ENCODE measurements at regions not wholly inside any gene's neighbourhood (a gene's known extent, or its start where the extent isn't known, plus 50 kb on each side); places are given as distances from the start of the nearest gene placed in this dataset.

GRCh38 chr16:50988441-50988840, 162.6 kb downstream of the SALL1 start:
- ChIA-PET POLR2A (ENCODE audit: partially characterized antibody) (no interaction called here), CTCF (ENCODE audit: partially characterized antibody) (interaction anchor here (0.6 to 0.9 kb wide), 2 partner anchors 14 to 61 kb away, joined by 3 to 4 read pairs; no protein-coding TSS in a partner anchor)
- Histone ChIP-seq H2BK5ac (ENCODE audit: low read depth, low read length) (no peak overlapping the region), H2BK12ac (ENCODE audit: low read depth, low read length) (no peak overlapping the region), H3K4me3 (ENCODE audit: extremely low read depth in 1 of 4, insufficient read depth in 2 of 4, low read depth in 3 of 4, low read length in 4 of 4) (no peak overlapping the region), H3K4me1 (replicated peaks in 1 of 4; ENCODE audit: control insufficient read depth in 3 of 4, insufficient read depth in 4 of 4, low read length in 3 of 4) (no peaks in the 10 kb centered on the region), H3K79me1 (ENCODE audit: low read depth, low read length) (no peaks in the 10 kb centered on the region), H2AK5ac (ENCODE audit: low read depth, low read length) (no peak overlapping the region), H3K23ac (ENCODE audit: insufficient read length) (no peak overlapping the region), H2BK15ac (ENCODE audit: low read length) (no peak overlapping the region), H3K79me2 (ENCODE audit: control insufficient read depth in 1 of 2, insufficient read depth in 2 of 2, low read length in 2 of 2) (no peaks in the 10 kb centered on the region), H3K23me2 (ENCODE audit: low read depth, low read length) (no peaks in the 10 kb centered on the region), H3K27me3 (replicated peaks in 1 of 4; ENCODE audit: control insufficient read depth in 3 of 4, extremely low read depth in 1 of 4, insufficient read depth in 3 of 4, low read length in 3 of 4) (no peaks in the 10 kb centered on the region), H3K56ac (replicated peaks; ENCODE audit: insufficient read length, low read depth, low read length) (no peak overlapping the region), H3K4ac (replicated peaks; ENCODE audit: insufficient read length, low read depth, low read length) (no peak overlapping the region), H3K27ac (ENCODE audit: low read depth, low read length) (no peak overlapping the region), H4K5ac (ENCODE audit: insufficient read length, low read depth, low read length) (no peak overlapping the region), H3K4me2 (ENCODE audit: insufficient read depth in 1 of 2, low read depth in 2 of 2, low read length in 2 of 2) (no peak overlapping the region), H3K9me3 (ENCODE audit: insufficient read depth in 2 of 2, low read depth in 1 of 2, low read length in 1 of 2) (no peaks in the 10 kb centered on the region), H3K9ac (replicated peaks in 1 of 4; ENCODE audit: extremely low read depth in 1 of 4, low read depth in 3 of 4, low read length in 3 of 4) (no peak overlapping the region), H3K36me3 (ENCODE audit: control insufficient read depth in 2 of 4, insufficient read depth in 4 of 4, low read length in 3 of 4) (no peaks in the 10 kb centered on the region), H2BK120ac (replicated peaks; ENCODE audit: low read depth, low read length) (no peak overlapping the region), H2BK20ac (ENCODE audit: low read length) (no peak overlapping the region), H4K91ac (replicated peaks; ENCODE audit: insufficient read length, low read length) (no peak overlapping the region), H3K14ac (ENCODE audit: insufficient read length) (no peak overlapping the region), H4K20me1 (replicated peaks in 1 of 2; ENCODE audit: control insufficient read depth in 1 of 2, insufficient read depth in 2 of 2, low read length in 2 of 2) (no peaks in the 10 kb centered on the region), H2AFZ (ENCODE audit: low read length) (no peak overlapping the region), H4K8ac (ENCODE audit: extremely low read depth, insufficient read depth, low read length) (no peak overlapping the region), H3K18ac (ENCODE audit: extremely low read depth, low read length) (no peak overlapping the region)
- no peak for TF ChIP-seq EP300 (IDR thresholded peaks at IDR 0.05; ENCODE audit: borderline replicate concordance in 1 of 2, low read depth in 2 of 2, low read length in 2 of 2)
- no peak for TF ChIP-seq TCF12 (IDR thresholded peaks at IDR 0.05; ENCODE audit: low read depth, low read length)
- no peak for TF ChIP-seq CHD2 (IDR thresholded peaks at IDR 0.05; ENCODE audit: low read length)
- TF ChIP-seq ATF3 (IDR thresholded peaks at IDR 0.05; ENCODE audit: insufficient read depth, low read depth, low read length), result no peak
- no peak for FAIRE-seq
- no peak for DNase-seq (ENCODE audit: low read depth in 1 of 2, low spot score in 2 of 2)
- WGBS, 2 experiments (ENCODE audit: extremely low coverage in 1 of 2, insufficient coverage in 1 of 2, insufficient read length in 1 of 2, insufficient replicate concordance in 2 of 2, low coverage in 1 of 2, low lambda C conversion rate in 2 of 2, missing lambda C conversion rate in 1 of 2), result 64% methylated on average over 3 of the region's 3 CpGs; no CpG with 5 or more reads in 1 of the 2 experiments
